Testis (tissue), 2 donors: ENCODE measurements at regions not wholly inside any gene's neighbourhood (a gene's known extent, or its start where the extent isn't known, plus 50 kb on each side); places are given as distances from the start of the nearest gene placed in this dataset.

ENCODE experiments used
- DNase-seq: peaks from one replicate; pipeline ENCODE4 v3.0.0-alpha.2; 2019
- H3K27ac ChIP-seq, 2 donors: fragments of 200-600 bp; sonication (generic); one replicate each; pipeline ENCODE4 v1.5.1; 2019
- H3K27me3 ChIP-seq: fragments of 200-600 bp; sonication (generic); one replicate; pipeline ENCODE4 v1.5.1; 2019
- H3K36me3 ChIP-seq: fragments of 200-600 bp; sonication (generic); one replicate; pipeline ENCODE4 v1.5.1; 2017; ENCODE audit warnings: low read depth; ENCODE audit errors: missing control alignments
- H3K4me1 ChIP-seq: fragments of 200-600 bp; sonication (generic); one replicate; pipeline ENCODE4 v1.5.1; 2019
- H3K4me3 ChIP-seq, 2 donors: fragments of 200-600 bp; sonication (generic); one replicate each; pipeline ENCODE4 v1.5.1; 2017 to 2019
- H3K9me3 ChIP-seq: fragments of 200-600 bp; sonication (generic); one replicate; pipeline ENCODE4 v1.5.1; 2017
- CTCF ChIP-seq, 3 experiments: fragments of 450-650 bp in 2 of 3; fragments of 200-600 bp in 1 of 3; sonication (generic) in 1 of 3; IDR thresholded peaks; one replicate each; pipeline ENCODE4 v1.5.1; 2016 to 2019; ENCODE audit warnings: antibody characterized with exemption in 3 of 3, mild to moderate bottlenecking in 2 of 3, moderate library complexity in 1 of 3
- POLR2A ChIP-seq: fragments of 450-650 bp; IDR thresholded peaks from one replicate; pipeline ENCODE4 v1.6.1; 2017; ENCODE audit warnings: antibody characterized with exemption, mild to moderate bottlenecking, moderate library complexity
- WGBS, 2 donors: methylation state at CpG; one replicate each; pipeline ENCODE4 v1.1.5; 2018; 5-methylcytosine and 5-hydroxymethylcytosine counted together
- intact Hi-C: fragments of 100-400 bp; cut with DNase I; formaldehyde crosslinking; loops from one replicate; pipeline ENCODE4 v1.15.1; 2023; ENCODE audit warnings: low total_unique reads

GRCh38 chr14:48140804-48141203 lies 465.4 kb upstream of the MDGA2 start:
- intact Hi-C loops = no loop called here
- no peaks in the 10 kb centered on the region for H3K27me3 ChIP-seq
- 72 to 76% methylated on average over 3 of the region's 3 CpGs for WGBS, 2 donors
- TF ChIP-seq POLR2A (no peak), CTCF (IDR thresholded peaks at IDR 0.05) (no peak)
- H3K36me3 ChIP-seq = no peaks in the 10 kb centered on the region
- no peak overlapping the region for H3K4me3 ChIP-seq
- no peak overlapping the region for H3K27ac ChIP-seq
- H3K4me1 ChIP-seq = no peaks in the 10 kb centered on the region
- H3K9me3 ChIP-seq = no peaks in the 10 kb centered on the region
- no peak for DNase-seq

- intact Hi-C loops = no loop called here
- H3K4me1 ChIP-seq = no peaks in the 10 kb centered on the region
- no peak overlapping the region for H3K27ac ChIP-seq
- H3K27me3 ChIP-seq = no peaks in the 10 kb centered on the region
- no peaks in the 10 kb centered on the region for H3K36me3 ChIP-seq
- no peak for TF ChIP-seq POLR2A
- TF ChIP-seq CTCF (IDR thresholded peaks at IDR 0.05) = no peak
- H3K9me3 ChIP-seq = no peaks in the 10 kb centered on the region
- no peak for DNase-seq
- no peak overlapping the region for H3K4me3 ChIP-seq
Measured at GRCh38 chr14:48129472-48129871, 454.1 kb upstream of the MDGA2 start.

GRCh38 chr14:48127674-48128073 lies 452.3 kb upstream of the MDGA2 start:
- DNase-seq = no peak
- WGBS, 2 donors = 40 to 49% methylated on average over 5 of the region's 5 CpGs
- intact Hi-C loops = no loop called here

GRCh38 chr14:48125654-48126053 lies 450.2 kb upstream of the MDGA2 start:
- DNase-seq = no peak
- TF ChIP-seq CTCF (IDR thresholded peaks at IDR 0.05) (no peak), POLR2A (no peak)
- Histone ChIP-seq H3K4me3 (no peak overlapping the region), H3K36me3 (no peaks in the 10 kb centered on the region), H3K27ac (no peak overlapping the region), H3K4me1 (no peaks in the 10 kb centered on the region), H3K9me3 (no peaks in the 10 kb centered on the region), H3K27me3 (no peaks in the 10 kb centered on the region)
- intact Hi-C loops = no loop called here
- 58 to 60% methylated on average over 4 of the region's 4 CpGs for WGBS, 2 donors

More at GRCh38 chr14:48127674-48128073, 452.3 kb upstream of the MDGA2 start:
- Histone ChIP-seq H3K36me3 (no peaks in the 10 kb centered on the region), H3K9me3 (no peaks in the 10 kb centered on the region), H3K4me3 (no peak overlapping the region), H3K4me1 (no peaks in the 10 kb centered on the region), H3K27me3 (no peaks in the 10 kb centered on the region), H3K27ac (no peak overlapping the region)
- TF ChIP-seq POLR2A = no peak
- TF ChIP-seq CTCF (IDR thresholded peaks at IDR 0.05) = no peak

- Histone ChIP-seq H3K4me3 (no peak overlapping the region), H3K27me3 (no peaks in the 10 kb centered on the region), H3K9me3 (no peaks in the 10 kb centered on the region), H3K36me3 (no peaks in the 10 kb centered on the region), H3K27ac (no peak overlapping the region), H3K4me1 (no peaks in the 10 kb centered on the region)
- intact Hi-C loops = no loop called here
- DNase-seq = no peak
- WGBS, 2 donors = 83 to 88% methylated on average over 6 of the region's 6 CpGs
- TF ChIP-seq CTCF (IDR thresholded peaks at IDR 0.05) (no peak), POLR2A (no peak)
Measured at GRCh38 chr14:48113713-48114112, 438.3 kb upstream of the MDGA2 start.
